Right hindlimb (tissue), 1 donor: ENCODE measurements at regions not wholly inside any gene's neighbourhood (a gene's known extent, or its start where the extent isn't known, plus 50 kb on each side); places are given as distances from the start of the nearest gene placed in this dataset.

Experiments
- DNase-seq: peaks from one replicate; pipeline ENCODE4 v3.0.0-alpha.2; 2018

DNA sequence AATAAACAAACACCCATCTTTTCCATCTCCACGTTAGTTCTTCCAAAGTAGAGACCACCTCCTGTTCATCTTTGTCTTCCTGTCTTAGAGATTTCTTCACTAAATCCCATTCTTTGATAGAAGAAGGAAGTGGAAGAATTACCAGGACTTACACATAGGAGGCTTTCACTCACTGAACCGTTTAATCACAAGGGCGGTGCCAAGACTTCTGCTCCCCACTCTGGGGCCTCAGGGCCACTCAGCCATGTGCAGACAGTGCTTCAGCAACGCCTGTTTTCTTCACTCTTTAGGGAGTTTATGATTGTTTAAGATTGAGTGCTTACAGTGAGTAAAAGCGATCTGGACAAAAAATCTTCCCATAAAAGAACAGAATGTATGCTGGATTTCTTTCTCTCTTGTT lies 63.9 kb upstream of the SORCS3 start:
- no peak for DNase-seq

DNA sequence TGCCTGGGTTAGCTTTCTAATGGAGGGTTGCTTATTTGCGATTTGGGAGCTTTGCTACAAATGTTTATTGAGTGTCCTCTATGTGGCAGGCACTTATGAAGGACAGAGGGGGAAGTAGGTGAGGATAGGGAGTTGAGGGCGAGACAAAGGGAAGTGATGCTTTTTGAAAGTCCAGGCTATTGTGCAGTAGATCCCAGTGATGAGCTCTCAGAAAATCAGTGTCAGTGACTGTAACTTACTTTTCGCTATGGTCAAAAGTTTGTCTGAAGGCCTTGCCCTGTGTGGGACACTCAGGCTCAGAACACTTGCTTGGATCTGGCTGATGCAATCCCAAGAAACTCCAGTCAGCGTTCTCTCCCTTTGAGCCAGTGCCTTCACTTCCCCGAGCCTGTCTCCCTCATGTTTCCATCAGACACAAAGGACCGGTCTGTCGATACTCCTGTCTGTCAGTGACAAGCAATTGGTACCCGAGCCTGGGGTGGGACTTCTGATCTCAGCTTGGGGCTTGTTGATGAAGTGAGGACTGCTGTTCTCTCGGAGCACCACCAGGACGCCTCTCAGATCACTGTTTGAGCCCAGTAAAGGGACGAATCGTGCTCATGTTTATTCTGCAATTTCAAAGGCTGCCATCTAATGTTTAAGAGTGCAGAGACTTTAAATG lies 63.1 kb upstream of the SORCS3 start:
- DNase-seq = no peak

DNA sequence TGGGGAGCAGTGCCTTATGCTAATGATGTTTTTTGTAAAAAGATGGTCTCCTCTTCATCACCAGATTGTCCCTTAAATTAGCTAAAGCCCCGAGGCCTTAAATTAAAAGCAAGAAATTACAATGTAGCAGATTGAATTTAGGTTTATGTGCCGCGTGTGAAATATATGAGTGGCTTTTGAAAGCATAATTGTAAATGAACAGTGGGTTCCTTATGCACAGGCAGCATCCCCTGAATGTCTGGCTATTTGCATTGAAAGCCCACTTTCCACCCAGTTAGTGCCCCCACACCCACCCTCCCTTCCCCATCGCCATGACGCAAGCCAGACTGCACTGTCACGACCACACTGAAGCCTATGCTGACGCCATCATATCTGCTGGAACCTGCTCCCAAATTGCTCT lies 62.4 kb upstream of the SORCS3 start:
- no peak for DNase-seq

DNA sequence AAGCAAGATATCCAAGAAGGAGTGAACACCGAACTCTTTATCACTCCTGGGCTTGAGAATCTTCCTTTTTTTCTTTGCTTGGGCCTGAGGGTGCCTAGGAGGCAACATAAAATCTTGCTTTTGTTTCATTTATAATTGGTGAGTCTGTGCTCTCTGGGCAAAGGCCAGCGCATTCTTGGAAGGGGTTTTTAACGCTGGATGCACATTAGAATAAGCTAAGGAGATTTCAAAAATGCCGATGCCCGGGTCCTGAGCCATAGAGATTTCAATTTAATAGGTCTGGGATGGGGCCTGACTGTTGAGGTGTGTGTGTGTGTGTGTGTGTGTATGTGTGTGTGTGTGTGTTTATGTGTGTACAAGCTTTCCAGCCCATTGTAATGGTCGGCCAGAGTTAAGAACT lies 62.0 kb upstream of the SORCS3 start:
- no peak for DNase-seq

- DNase-seq = no peak
Measured at GRCh38 chr10:104580321-104580720, 60.8 kb upstream of the SORCS3 start.

DNA sequence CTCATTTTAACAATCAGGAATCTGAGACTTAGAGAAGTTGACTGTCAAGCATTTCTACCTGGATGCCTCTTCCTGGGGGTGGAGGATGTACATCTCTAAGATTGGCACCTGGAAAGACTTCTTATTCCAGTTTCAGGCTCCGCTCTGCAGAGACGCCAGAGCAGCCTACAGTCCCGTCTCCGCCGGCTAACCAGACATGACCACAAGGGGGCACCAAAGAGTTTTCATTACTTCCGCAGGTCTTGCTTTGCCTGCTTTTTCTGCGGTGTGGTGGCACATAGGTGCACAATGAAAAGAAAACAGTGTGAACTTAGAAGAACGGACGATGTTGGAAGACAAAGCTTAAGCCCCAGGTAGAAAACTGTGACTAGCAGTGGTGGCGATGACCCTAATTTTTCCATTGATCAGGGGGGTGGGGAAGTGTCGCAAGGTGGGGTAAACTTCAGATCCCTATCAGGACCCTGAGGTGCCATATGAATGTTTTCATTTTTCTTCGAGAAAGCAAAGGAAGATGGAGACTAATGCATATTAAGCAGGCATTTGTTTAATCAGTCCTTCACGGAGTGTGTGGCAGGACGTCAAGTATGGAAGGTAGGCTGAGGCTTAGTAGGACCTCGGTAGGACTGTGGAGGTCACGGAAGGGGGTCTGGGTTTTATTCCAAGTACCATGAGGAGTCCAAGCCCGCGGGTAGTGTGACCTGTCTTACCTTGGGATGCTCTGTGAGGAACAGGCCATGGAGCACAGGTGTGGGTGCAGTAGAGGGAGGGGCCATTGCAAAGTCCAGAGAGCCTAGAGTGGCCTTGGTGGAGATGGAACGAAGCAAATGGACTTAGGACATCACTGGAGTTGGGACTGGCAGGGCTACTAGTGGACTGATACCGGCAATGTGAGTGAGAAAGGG lies 60.1 kb upstream of the SORCS3 start:
- peak; percentile 62 for DNase-seq

- DNase-seq = no peak
Measured at GRCh38 chr10:104581884-104582601, 59.0 kb upstream of the SORCS3 start.

DNA sequence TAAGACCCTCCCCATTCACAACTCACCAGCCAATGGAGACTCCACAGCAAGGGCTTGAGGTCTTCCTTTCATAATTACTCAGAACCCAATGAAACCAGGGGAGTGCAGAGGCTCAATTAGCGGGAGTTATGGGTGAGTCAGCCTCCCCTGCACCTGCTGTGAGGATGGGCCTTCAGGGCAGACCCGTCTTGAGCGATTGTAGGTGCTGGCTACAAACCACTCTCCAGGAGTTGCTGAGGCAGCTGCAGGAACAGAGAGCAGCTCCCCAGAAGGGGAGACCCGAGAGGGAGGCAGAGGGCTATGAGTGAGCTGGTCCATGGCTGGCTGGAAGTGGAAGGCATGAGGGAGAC lies 58.5 kb upstream of the SORCS3 start:
- DNase-seq = no peak

- no peak for DNase-seq
Measured at GRCh38 chr10:104582966-104583365, 58.1 kb upstream of the SORCS3 start.

DNA sequence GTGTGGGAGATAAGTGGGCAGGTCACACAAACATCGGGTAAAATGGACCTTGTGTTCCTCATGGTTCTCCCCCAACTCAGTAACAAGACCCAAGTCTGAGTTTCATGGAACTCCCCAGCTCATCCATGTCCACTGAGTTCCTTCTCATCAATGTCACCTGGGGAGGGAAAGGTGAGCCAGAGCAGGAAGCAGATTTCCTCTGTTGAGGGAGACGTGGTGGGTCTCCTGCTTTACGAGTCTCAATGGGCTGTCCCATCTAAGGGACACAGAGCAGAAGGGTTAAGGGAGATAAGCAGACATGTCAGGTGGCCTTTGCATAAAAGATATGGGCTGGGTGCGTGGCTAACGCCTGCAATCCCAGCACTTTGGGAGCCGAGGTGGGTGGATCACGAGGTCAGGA lies 56.5 kb upstream of the SORCS3 start:
- DNase-seq = no peak

- DNase-seq = no peak
Measured at GRCh38 chr10:104587751-104588150, 53.3 kb upstream of the SORCS3 start.

- DNase-seq = no peak
Measured at GRCh38 chr10:104589431-104589830, 51.7 kb upstream of the SORCS3 start.

DNA sequence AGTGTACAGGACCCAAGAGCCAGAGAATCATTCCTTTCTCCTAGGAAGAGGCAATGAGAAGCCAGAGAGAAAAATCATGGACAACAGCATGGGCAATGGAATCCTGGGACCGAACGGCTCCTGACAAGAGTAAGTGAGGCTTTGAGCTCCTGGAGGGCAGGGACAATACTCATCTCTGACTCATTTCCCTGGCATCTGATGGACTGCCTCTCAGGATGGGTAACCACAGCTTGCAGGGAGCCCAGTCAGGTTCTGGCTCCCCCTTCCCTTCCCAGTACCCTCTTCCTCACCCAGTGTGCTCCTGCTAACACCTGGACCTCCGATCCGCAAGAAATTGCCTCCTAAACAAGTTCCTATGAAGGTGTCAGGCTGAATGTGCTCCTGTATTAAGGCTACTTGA lies 51.2 kb upstream of the SORCS3 start:
- no peak for DNase-seq
